Smooth muscle cell (in vitro differentiated cells): ENCODE measurements at regions not wholly inside any gene's neighbourhood (a gene's known extent, or its start where the extent isn't known, plus 50 kb on each side); places are given as distances from the start of the nearest gene placed in this dataset.

Experiments
- DNase-seq: peaks from one replicate; lab custom pipeline; 2025; ENCODE audit not compliant: unreplicated experiment; lab: John Stamatoyannopoulos, UW
- H2AFZ ChIP-seq: fragments of 200-600 bp; sonication (generic); 2 replicates; pipeline ENCODE4 v1.6.0; 2016; ENCODE audit warnings: antibody characterized with exemption, low read depth, mild to moderate bottlenecking
- H3F3A ChIP-seq: fragments of 200-600 bp; sonication (generic); 2 replicates; pipeline ENCODE4 v1.6.0; 2017; ENCODE audit warnings: antibody characterized with exemption, low read depth
- H3K27ac ChIP-seq: fragments of 200-600 bp; sonication (generic); 2 replicates; pipeline ENCODE4 v1.5.1; 2016; ENCODE audit warnings: low read depth, mild to moderate bottlenecking
- H3K27me3 ChIP-seq: fragments of 200-600 bp; sonication (generic); 2 replicates; pipeline ENCODE4 v1.6.1; 2016; ENCODE audit warnings: low read depth, mild to moderate bottlenecking
- H3K36me3 ChIP-seq: fragments of 200-600 bp; sonication (generic); 2 replicates; pipeline ENCODE4 v1.5.1; 2016; ENCODE audit warnings: low read depth
- H3K4me1 ChIP-seq: fragments of 200-600 bp; sonication (generic); 2 replicates; pipeline ENCODE4 v1.5.1; 2016; ENCODE audit warnings: low read depth
- H3K4me2 ChIP-seq: fragments of 200-600 bp; sonication (generic); 2 replicates; pipeline ENCODE4 v1.6.0; 2016; ENCODE audit warnings: mild to moderate bottlenecking
- H3K4me3 ChIP-seq: fragments of 200-600 bp; sonication (generic); 2 replicates; pipeline ENCODE4 v1.5.1; 2016; ENCODE audit warnings: mild to moderate bottlenecking
- H3K79me2 ChIP-seq: fragments of 200-600 bp; sonication (generic); 2 replicates; pipeline ENCODE4 v1.6.0; 2016; ENCODE audit warnings: low read depth, mild to moderate bottlenecking
- H3K9ac ChIP-seq: fragments of 200-600 bp; sonication (generic); 2 replicates; pipeline ENCODE4 v1.6.0; 2016; ENCODE audit warnings: low read depth
- H3K9me3 ChIP-seq: fragments of 200-600 bp; sonication (generic); replicated peaks from 2 replicates; pipeline ENCODE4 v1.5.1; 2016; ENCODE audit warnings: low read depth
- H4K20me1 ChIP-seq: fragments of 200-600 bp; sonication (generic); 2 replicates; pipeline ENCODE4 v1.6.0; 2016; ENCODE audit warnings: low read depth
- CTCF ChIP-seq: fragments of 200-600 bp; sonication (generic); IDR thresholded peaks from 2 replicates; pipeline ENCODE4 v1.5.1; 2017; ENCODE audit warnings: borderline replicate concordance, mild to moderate bottlenecking, antibody characterized with exemption; ENCODE audit not compliant: insufficient read depth, poor library complexity, severe bottlenecking
- WGBS: methylation state at CpG from one replicate; pipeline ENCODE4 v1.1.7; 2016; ENCODE audit warnings: low lambda C conversion rate; 5-methylcytosine and 5-hydroxymethylcytosine counted together

- no peaks in the 10 kb centered on the region for H3K9me3 ChIP-seq
- TF ChIP-seq CTCF: no peak
- H3K36me3 ChIP-seq: no peaks in the 10 kb centered on the region
- H3K4me2 ChIP-seq: no peak overlapping the region
- no peaks in the 10 kb centered on the region for H3K27me3 ChIP-seq
- H2AFZ ChIP-seq: no peak overlapping the region
- no peaks in the 10 kb centered on the region for H3F3A ChIP-seq
- no peak overlapping the region for H3K4me3 ChIP-seq
- no peaks in the 10 kb centered on the region for H4K20me1 ChIP-seq
- no peaks in the 10 kb centered on the region for H3K79me2 ChIP-seq
- WGBS: 95% methylated on average over 2 of the region's 2 CpGs
- DNase-seq: no peak
- no peak overlapping the region for H3K27ac ChIP-seq
- H3K4me1 ChIP-seq: no peaks in the 10 kb centered on the region
- no peak overlapping the region for H3K9ac ChIP-seq
Measured at GRCh38 chr5:88374391-88374790, 105.7 kb upstream of the TMEM161B start.

GRCh38 chr5:88370824-88371223 is 102.2 kb upstream of the TMEM161B start:
- Histone ChIP-seq H3K4me3 (no peak overlapping the region), H3K9me3 (no peaks in the 10 kb centered on the region), H3K4me2 (no peak overlapping the region), H3K27me3 (no peaks in the 10 kb centered on the region), H3F3A (no peaks in the 10 kb centered on the region), H2AFZ (no peak overlapping the region), H3K36me3 (no peaks in the 10 kb centered on the region), H3K4me1 (no peaks in the 10 kb centered on the region), H4K20me1 (no peaks in the 10 kb centered on the region), H3K9ac (no peak overlapping the region), H3K27ac (no peak overlapping the region), H3K79me2 (no peaks in the 10 kb centered on the region)
- TF ChIP-seq CTCF: no peak
- no peak for DNase-seq

GRCh38 chr5:88368201-88368600 is 99.6 kb upstream of the TMEM161B start:
- H4K20me1 ChIP-seq: no peaks in the 10 kb centered on the region
- H3K27ac ChIP-seq: no peak overlapping the region
- no peaks in the 10 kb centered on the region for H3K9me3 ChIP-seq
- no peak overlapping the region for H3K4me3 ChIP-seq
- no peak overlapping the region for H3K9ac ChIP-seq
- no peak for DNase-seq
- no peaks in the 10 kb centered on the region for H3K79me2 ChIP-seq
- H3K36me3 ChIP-seq: no peaks in the 10 kb centered on the region
- H3K4me2 ChIP-seq: no peak overlapping the region
- 88% methylated on average over 2 of the region's 2 CpGs for WGBS
- H3F3A ChIP-seq: no peaks in the 10 kb centered on the region
- H2AFZ ChIP-seq: no peak overlapping the region
- H3K27me3 ChIP-seq: no peaks in the 10 kb centered on the region
- TF ChIP-seq CTCF: no peak
- no peaks in the 10 kb centered on the region for H3K4me1 ChIP-seq

GRCh38 chr5:88364991-88365390 is 96.3 kb upstream of the TMEM161B start:
- H3F3A ChIP-seq: no peaks in the 10 kb centered on the region
- WGBS: 87% methylated on average over 4 of the region's 4 CpGs
- H3K9me3 ChIP-seq: no peaks in the 10 kb centered on the region
- H3K36me3 ChIP-seq: no peaks in the 10 kb centered on the region
- no peak overlapping the region for H3K27ac ChIP-seq
- TF ChIP-seq CTCF: no peak
- H3K27me3 ChIP-seq: no peaks in the 10 kb centered on the region
- H3K79me2 ChIP-seq: no peaks in the 10 kb centered on the region
- no peak for DNase-seq
- H4K20me1 ChIP-seq: no peaks in the 10 kb centered on the region
- H3K4me3 ChIP-seq: no peak overlapping the region
- no peaks in the 10 kb centered on the region for H3K4me1 ChIP-seq
- H3K4me2 ChIP-seq: no peak overlapping the region
- no peak overlapping the region for H3K9ac ChIP-seq
- H2AFZ ChIP-seq: no peak overlapping the region
